Mesothelial cell of epicardium (in vitro differentiated cells): ENCODE measurements at regions not wholly inside any gene's neighbourhood (a gene's known extent, or its start where the extent isn't known, plus 50 kb on each side); places are given as distances from the start of the nearest gene placed in this dataset.
A peak's percentile ranks its signal among the peaks of the same experiment; 100 is the strongest.

Experiments used
- DNase-seq, 2 experiments: peaks; one replicate each; pipeline ENCODE4 v3.0.0; 2021; ENCODE audit warnings: low spot score in 2 of 2; ENCODE audit not compliant: unreplicated experiment in 2 of 2
- H3K27ac Mint-ChIP-seq: 2 replicates; pipeline ENCODE4 v1.8.0; 2021; ENCODE audit warnings: mixed read lengths
- H3K27me3 Mint-ChIP-seq: 2 replicates; pipeline ENCODE4 v1.8.0; 2021; ENCODE audit warnings: low read depth, mixed read lengths
- H3K36me3 Mint-ChIP-seq: 2 replicates; pipeline ENCODE4 v1.8.0; 2021; ENCODE audit warnings: mixed read lengths
- H3K4me1 Mint-ChIP-seq: 2 replicates; pipeline ENCODE4 v1.8.0; 2021; ENCODE audit warnings: mixed read lengths
- H3K4me3 Mint-ChIP-seq: 2 replicates; pipeline ENCODE4 v1.8.0; 2021; ENCODE audit warnings: mild to moderate bottlenecking, moderate library complexity, mixed read lengths
- H3K9me3 Mint-ChIP-seq: 2 replicates; pipeline ENCODE4 v1.8.0; 2021; ENCODE audit warnings: mixed read lengths
- CTCF ChIP-seq: fragments of 200-600 bp; sonication (generic); IDR thresholded peaks from one replicate; pipeline ENCODE4 v1.5.0; 2021; ENCODE audit warnings: antibody characterized with exemption; ENCODE audit not compliant: unreplicated experiment

GRCh38 chr3:124570232-124570631, 160.0 kb upstream of the UMPS start:
- TF ChIP-seq CTCF = no peak
- peaks cover 24% of the 10 kb centered on the region for H3K4me1 Mint-ChIP-seq
- no peaks in the 10 kb centered on the region for H3K9me3 Mint-ChIP-seq
- no peak for DNase-seq
- H3K36me3 Mint-ChIP-seq = no peaks in the 10 kb centered on the region
- no peak overlapping the region for H3K27ac Mint-ChIP-seq
- H3K4me3 Mint-ChIP-seq = no peak overlapping the region
- H3K27me3 Mint-ChIP-seq = no peaks in the 10 kb centered on the region

GRCh38 chr3:124572851-124573405, 157.3 kb upstream of the UMPS start:
- no peaks in the 10 kb centered on the region for H3K9me3 Mint-ChIP-seq
- H3K27ac Mint-ChIP-seq = no peak overlapping the region
- H3K27me3 Mint-ChIP-seq = no peaks in the 10 kb centered on the region
- no peak overlapping the region for H3K4me3 Mint-ChIP-seq
- no peak for DNase-seq
- H3K4me1 Mint-ChIP-seq = peaks cover 20% of the 10 kb centered on the region
- TF ChIP-seq CTCF = no peak
- H3K36me3 Mint-ChIP-seq = no peaks in the 10 kb centered on the region

GRCh38 chr3:124574012-124574411, 156.2 kb upstream of the UMPS start:
- no peak for TF ChIP-seq CTCF
- H3K27me3 Mint-ChIP-seq = no peaks in the 10 kb centered on the region

DNA sequence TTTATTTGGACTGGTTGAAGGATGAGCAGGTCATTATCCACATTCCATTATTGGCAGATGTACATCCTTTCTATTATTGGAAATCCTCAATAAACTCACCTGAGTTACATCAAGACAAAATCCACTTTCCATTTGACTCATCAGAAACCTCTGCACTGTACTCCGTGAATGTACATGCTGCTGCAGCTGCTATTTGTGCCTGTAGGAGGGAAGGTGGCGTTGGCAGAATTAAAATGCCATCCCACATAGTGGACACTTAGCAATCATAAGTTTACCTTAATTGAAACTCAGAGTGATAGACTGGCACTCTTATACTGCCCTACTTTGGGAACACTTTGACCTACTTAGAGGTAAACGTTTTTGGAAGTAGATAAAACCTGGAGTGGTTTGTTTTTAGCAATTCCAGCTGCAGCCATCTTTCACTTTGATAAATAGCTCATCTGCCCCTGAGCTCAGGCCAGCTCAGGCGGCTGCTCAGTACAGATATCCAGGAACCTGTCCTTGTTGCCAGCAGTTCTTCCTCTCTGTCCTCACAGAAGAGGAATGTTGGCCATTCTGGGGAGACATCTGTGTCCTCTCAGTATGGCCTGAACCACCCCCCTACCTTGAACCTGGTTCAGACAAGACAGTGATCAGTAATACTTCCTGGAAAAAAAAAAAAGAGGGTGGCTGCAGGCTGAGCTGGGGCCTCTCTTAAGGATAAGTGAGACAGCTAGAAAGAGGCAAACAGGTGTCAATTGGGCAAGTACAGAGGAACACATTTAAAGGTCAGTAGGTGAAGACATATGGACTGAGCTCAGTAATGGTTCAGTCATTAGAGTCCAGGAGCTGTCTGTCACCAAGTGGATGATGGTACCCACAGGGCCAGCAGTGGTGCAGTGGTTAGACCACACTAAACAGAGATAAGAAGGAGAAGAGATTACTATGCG, 153.4 kb upstream of the UMPS start:
- no peak for TF ChIP-seq CTCF
- H3K27me3 Mint-ChIP-seq = no peaks in the 10 kb centered on the region
- peaks cover 20% of the 10 kb centered on the region for H3K4me1 Mint-ChIP-seq
- H3K36me3 Mint-ChIP-seq = no peaks in the 10 kb centered on the region
- no peaks in the 10 kb centered on the region for H3K9me3 Mint-ChIP-seq
- H3K27ac Mint-ChIP-seq = no peak overlapping the region
- H3K4me3 Mint-ChIP-seq = no peak overlapping the region
- DNase-seq = no peak

More at GRCh38 chr3:124574012-124574411, 156.2 kb upstream of the UMPS start:
- Mint-ChIP-seq H3K4me3 (no peak overlapping the region), H3K9me3 (no peaks in the 10 kb centered on the region), H3K27ac (peak overlapping the region; percentile 36), H3K4me1 (peaks cover 20% of the 10 kb centered on the region), H3K36me3 (no peaks in the 10 kb centered on the region)
- no peak for DNase-seq

DNA sequence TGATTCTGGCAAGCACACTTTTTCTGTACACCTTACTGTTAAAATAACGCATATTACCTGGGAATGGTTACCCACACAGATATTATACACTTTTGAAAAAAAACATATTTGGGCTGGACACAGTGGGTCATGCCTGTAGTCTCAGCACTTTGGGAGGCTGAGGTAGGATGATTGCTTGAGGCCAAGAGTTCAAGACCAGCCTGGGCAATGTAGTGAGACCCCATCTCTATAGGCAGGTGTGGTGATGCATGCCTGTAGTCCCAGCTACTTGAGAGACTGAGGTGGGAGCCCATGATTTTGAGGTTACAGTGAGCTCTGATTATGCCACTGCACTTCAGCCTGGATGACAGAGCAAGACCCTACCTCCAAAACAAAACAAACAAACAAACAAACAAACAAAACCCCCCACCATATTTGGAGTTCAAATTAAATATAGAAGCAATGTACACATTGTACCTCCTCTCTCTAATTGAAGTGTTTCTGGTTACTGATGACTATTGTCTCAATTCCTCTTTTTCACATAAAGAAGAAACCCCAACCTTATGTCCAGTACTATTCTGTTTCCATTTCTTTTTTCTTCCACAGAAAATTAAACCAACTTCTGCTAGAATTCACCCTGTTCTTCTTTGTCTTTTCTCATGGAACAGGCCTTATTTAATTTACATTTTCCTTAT, 152.6 kb upstream of the UMPS start:
- DNase-seq = no peak
- Mint-ChIP-seq H3K4me3 (no peak overlapping the region), H3K36me3 (no peaks in the 10 kb centered on the region), H3K4me1 (peaks cover 20% of the 10 kb centered on the region), H3K9me3 (no peaks in the 10 kb centered on the region), H3K27me3 (no peaks in the 10 kb centered on the region), H3K27ac (no peak overlapping the region)
- TF ChIP-seq CTCF = no peak
